ENCODE measurements at regions not wholly inside any gene's neighbourhood (a gene's known extent, or its start where the extent isn't known, plus 50 kb on each side); places are given as distances from the start of the nearest gene placed in this dataset.

DNA sequence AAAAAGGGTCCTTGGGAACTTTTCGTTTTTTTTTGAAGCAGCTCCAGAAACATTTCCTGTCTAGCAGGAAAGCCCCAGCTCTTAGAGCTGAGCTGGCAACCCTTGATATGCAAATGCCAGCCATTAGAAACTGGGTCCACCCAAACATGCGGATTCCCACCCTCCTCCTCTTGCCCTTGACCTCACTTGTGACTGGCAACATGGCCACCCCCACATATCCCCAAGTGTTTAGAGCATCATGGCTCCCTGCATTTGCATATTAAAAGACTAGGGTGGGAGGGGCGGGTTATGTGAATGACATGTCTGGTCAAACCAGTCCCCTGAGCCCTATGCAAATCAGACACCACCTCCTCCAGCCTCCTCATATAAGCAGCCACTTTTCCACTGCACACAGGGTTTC is 671.1 kb downstream of the FAT4 start:
- TF ChIP-seq, protein P1, sequence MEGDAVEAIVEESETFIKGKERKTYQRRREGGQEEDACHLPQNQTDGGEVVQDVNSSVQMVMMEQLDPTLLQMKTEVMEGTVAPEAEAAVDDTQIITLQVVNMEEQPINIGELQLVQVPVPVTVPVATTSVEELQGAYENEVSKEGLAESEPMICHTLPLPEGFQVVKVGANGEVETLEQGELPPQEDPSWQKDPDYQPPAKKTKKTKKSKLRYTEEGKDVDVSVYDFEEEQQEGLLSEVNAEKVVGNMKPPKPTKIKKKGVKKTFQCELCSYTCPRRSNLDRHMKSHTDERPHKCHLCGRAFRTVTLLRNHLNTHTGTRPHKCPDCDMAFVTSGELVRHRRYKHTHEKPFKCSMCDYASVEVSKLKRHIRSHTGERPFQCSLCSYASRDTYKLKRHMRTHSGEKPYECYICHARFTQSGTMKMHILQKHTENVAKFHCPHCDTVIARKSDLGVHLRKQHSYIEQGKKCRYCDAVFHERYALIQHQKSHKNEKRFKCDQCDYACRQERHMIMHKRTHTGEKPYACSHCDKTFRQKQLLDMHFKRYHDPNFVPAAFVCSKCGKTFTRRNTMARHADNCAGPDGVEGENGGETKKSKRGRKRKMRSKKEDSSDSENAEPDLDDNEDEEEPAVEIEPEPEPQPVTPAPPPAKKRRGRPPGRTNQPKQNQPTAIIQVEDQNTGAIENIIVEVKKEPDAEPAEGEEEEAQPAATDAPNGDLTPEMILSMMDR (IDR thresholded peaks at IDR 0.05; ENCODE audit: control extremely low read depth, extremely low read depth) = no peak
- Histone ChIP-seq H3K36me3 (ENCODE audit: control insufficient read depth in 4 of 4, insufficient read depth in 4 of 4, low read length in 4 of 4) (no peaks in the 10 kb centered on the region), H3K9ac (ENCODE audit: insufficient read depth in 1 of 2, low read length in 2 of 2) (no peak overlapping the region), H3K27me3 (ENCODE audit: control insufficient read depth in 3 of 3, insufficient read depth in 3 of 3, low read length in 2 of 3) (no peaks in the 10 kb centered on the region), H3K9me3 (ENCODE audit: control insufficient read depth in 4 of 4, insufficient read depth in 3 of 4, low read length in 3 of 4) (no peaks in the 10 kb centered on the region), H3K4me3 (no peak overlapping the region), H3K27ac (ENCODE audit: low read depth in 1 of 2, low read length in 1 of 2) (no peak overlapping the region), H3K4me1 (ENCODE audit: control insufficient read depth in 5 of 5, insufficient read depth in 5 of 5, low read length in 5 of 5) (peaks cover 0 to under 1% (median 0%) of the 10 kb centered on the region in 5 donors)
- DNase-seq (no peak), ATAC-seq (ENCODE audit: insufficient read depth, low FRiP score) (no peak)
- WGBS, 2 donors = 43 to 44% methylated on average over 3 of the region's 3 CpGs

DNA sequence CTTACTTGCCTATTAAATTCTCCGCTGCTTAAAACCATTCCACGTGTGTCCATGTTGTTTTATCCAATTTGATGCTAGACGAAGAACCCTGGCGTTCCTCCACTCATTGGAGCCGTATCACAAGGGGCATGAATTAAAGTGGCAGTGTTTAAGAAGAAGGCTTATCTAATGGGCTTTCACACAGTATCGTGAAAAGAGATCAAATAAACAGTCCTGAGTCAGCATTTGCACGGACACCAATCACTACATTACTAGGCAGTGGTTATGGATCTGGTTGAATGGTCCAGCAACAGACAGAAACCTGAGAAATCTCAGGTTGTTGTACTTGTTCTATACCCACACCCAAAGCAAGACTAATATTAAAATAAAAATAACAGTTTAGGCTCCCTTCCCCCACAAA is 671.6 kb downstream of the FAT4 start:
- Histone ChIP-seq H3K36me3 (ENCODE audit: control insufficient read depth in 4 of 4, insufficient read depth in 4 of 4, low read length in 4 of 4) (no peaks in the 10 kb centered on the region), H3K9me3 (ENCODE audit: control insufficient read depth in 4 of 4, insufficient read depth in 3 of 4, low read length in 3 of 4) (no peaks in the 10 kb centered on the region), H3K9ac (ENCODE audit: insufficient read depth in 1 of 2, low read length in 2 of 2) (no peak overlapping the region), H3K4me3 (no peak overlapping the region), H3K4me1 (ENCODE audit: control insufficient read depth in 5 of 5, insufficient read depth in 5 of 5, low read length in 5 of 5) (peaks cover 0 to 5% (median 0%) of the 10 kb centered on the region in 5 donors), H3K27me3 (ENCODE audit: control insufficient read depth in 3 of 3, insufficient read depth in 3 of 3, low read length in 2 of 3) (no peaks in the 10 kb centered on the region), H3K27ac (ENCODE audit: low read depth in 1 of 2, low read length in 1 of 2) (no peak overlapping the region)
- WGBS, 2 donors = 92 to 96% methylated on average over 7 of the region's 7 CpGs
- no peak for ATAC-seq (ENCODE audit: insufficient read depth, low FRiP score)
- TF ChIP-seq, protein P1 (IDR thresholded peaks at IDR 0.05; ENCODE audit: control extremely low read depth, extremely low read depth) = no peak
- DNase-seq = no peak

DNA sequence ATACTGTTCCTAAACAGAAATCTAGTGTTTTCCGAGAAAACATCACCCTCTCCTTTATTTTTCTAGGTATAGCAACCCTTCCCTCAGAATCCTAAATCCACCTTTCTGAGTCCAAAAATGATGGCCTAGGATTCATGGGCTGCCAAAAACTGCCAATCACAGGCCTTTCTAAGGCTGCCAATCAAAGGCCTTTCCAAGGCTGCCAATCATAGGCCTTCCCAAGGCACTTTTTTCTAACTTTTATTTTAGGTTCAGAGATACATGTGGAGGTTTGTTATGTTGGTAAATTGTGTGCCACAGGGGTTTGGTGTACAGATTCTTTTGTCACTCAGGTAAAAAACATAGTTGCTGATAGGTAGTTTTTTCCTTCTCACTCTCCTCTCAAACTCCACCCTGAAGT is 673.7 kb downstream of the FAT4 start:
- Histone ChIP-seq H3K36me3 (ENCODE audit: control insufficient read depth in 4 of 4, insufficient read depth in 4 of 4, low read length in 4 of 4) (no peaks in the 10 kb centered on the region), H3K9ac (ENCODE audit: insufficient read depth in 1 of 2, low read length in 2 of 2) (no peak overlapping the region), H3K4me1 (ENCODE audit: control insufficient read depth in 5 of 5, insufficient read depth in 5 of 5, low read length in 5 of 5) (peaks cover 0 to 11% (median 0%) of the 10 kb centered on the region in 5 donors), H3K9me3 (ENCODE audit: control insufficient read depth in 4 of 4, insufficient read depth in 3 of 4, low read length in 3 of 4) (no peaks in the 10 kb centered on the region), H3K4me3 (no peak overlapping the region), H3K27ac (ENCODE audit: low read depth in 1 of 2, low read length in 1 of 2) (no peak overlapping the region), H3K27me3 (ENCODE audit: control insufficient read depth in 3 of 3, insufficient read depth in 3 of 3, low read length in 2 of 3) (no peaks in the 10 kb centered on the region)
- WGBS, 2 donors = 94% methylated on average over 1 of the region's 1 CpG
- DNase-seq = no peak
- no peak for ATAC-seq (ENCODE audit: insufficient read depth, low FRiP score)
- TF ChIP-seq, protein P1 (IDR thresholded peaks at IDR 0.05; ENCODE audit: control extremely low read depth, extremely low read depth) = no peak

DNA sequence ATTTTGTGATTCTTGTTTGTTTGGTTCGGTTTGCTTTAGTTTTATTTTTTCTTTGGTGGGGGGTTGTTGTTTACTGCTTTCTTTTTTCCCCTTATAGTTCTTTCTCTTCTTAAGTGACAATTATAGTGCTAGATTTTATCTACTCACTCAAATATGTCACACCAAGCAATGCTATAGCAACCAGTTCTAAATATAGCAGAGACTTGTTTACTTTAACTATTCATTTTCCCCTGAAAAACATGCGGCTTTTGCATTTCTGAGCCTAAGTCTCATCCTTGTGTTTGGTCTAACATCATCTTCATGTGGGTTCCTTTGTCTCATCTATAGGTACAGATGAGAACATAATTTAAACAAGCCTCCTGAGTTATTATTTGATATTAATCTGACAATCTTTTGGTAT is 676.6 kb downstream of the FAT4 start:
- no peak for ATAC-seq (ENCODE audit: insufficient read depth, low FRiP score)
- no peaks in the 10 kb centered on the region for H3K36me3 ChIP-seq (ENCODE audit: control insufficient read depth in 4 of 4, insufficient read depth in 4 of 4, low read length in 4 of 4)
- H3K4me1 ChIP-seq (ENCODE audit: control insufficient read depth in 5 of 5, insufficient read depth in 5 of 5, low read length in 5 of 5) = peaks cover 0 to 11% (median 0%) of the 10 kb centered on the region in 5 donors
- H3K27me3 ChIP-seq (ENCODE audit: control insufficient read depth in 3 of 3, insufficient read depth in 3 of 3, low read length in 2 of 3) = no peaks in the 10 kb centered on the region
- peak in 2 of 3 donors; percentile 59 for DNase-seq
- no peak overlapping the region for H3K27ac ChIP-seq (ENCODE audit: low read depth in 1 of 2, low read length in 1 of 2)
- TF ChIP-seq, protein P1 (IDR thresholded peaks at IDR 0.05; ENCODE audit: control extremely low read depth, extremely low read depth) = no peak
- H3K9ac ChIP-seq (ENCODE audit: insufficient read depth in 1 of 2, low read length in 2 of 2) = no peak overlapping the region
- no peak overlapping the region for H3K4me3 ChIP-seq
- 77% methylated on average over 2 of the region's 2 CpGs for WGBS, 2 donors
- no peaks in the 10 kb centered on the region for H3K9me3 ChIP-seq (ENCODE audit: control insufficient read depth in 4 of 4, insufficient read depth in 3 of 4, low read length in 3 of 4)

Measured in lung (tissue), 11 donors.